HG03159 (cell line): ENCODE measurements at regions not wholly inside any gene's neighbourhood (a gene's known extent, or its start where the extent isn't known, plus 50 kb on each side); places are given as distances from the start of the nearest gene placed in this dataset.

ENCODE experiments used
- ATAC-seq: cut with Tn5 transposase; IDR thresholded peaks from one replicate; pipeline ENCODE4 v1.9.1; 2021; ENCODE audit warnings: mild to moderate bottlenecking, moderate library complexity; ENCODE audit not compliant: unreplicated experiment

GRCh38 chrX:8971116-8971515 lies 62.8 kb downstream of the FAM9B start:
- ATAC-seq: peak; percentile 67

- ATAC-seq: no peak
Observed at GRCh38 chrX:8969378-8969777, 64.5 kb downstream of the FAM9B start.

GRCh38 chrX:8967461-8967860 lies 66.5 kb downstream of the FAM9B start:
- ATAC-seq: no peak

- peak; percentile 63 for ATAC-seq
Observed at GRCh38 chrX:8960957-8961468, 72.9 kb downstream of the FAM9B start.

GRCh38 chrX:8955511-8955910 lies 78.4 kb downstream of the FAM9B start:
- ATAC-seq: no peak

- ATAC-seq: no peak
Observed at GRCh38 chrX:8946563-8946962, 87.4 kb downstream of the FAM9B start.

- no peak for ATAC-seq
Observed at GRCh38 chrX:8939322-8939721, 94.6 kb downstream of the FAM9B start.

DNA sequence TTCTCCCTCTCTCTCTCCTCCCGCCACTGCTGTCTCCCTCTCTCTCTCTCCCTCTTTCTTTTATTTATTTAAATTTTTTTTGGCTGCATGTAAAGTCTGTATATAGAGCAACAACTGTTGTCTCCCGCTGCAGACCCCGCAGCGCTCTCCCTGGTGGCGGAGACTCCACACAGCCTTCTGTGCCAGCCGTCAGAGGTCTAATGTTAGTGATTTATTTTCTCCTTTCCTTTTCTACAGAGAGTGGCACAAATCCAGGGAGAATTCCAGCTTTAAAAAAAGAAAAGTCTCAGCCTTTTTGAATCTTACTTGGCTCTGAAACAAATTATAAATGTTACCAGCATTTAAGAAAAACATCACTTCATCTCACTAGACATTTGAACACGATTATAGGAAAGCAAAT lies 106.2 kb downstream of the FAM9B start:
- no peak for ATAC-seq

DNA sequence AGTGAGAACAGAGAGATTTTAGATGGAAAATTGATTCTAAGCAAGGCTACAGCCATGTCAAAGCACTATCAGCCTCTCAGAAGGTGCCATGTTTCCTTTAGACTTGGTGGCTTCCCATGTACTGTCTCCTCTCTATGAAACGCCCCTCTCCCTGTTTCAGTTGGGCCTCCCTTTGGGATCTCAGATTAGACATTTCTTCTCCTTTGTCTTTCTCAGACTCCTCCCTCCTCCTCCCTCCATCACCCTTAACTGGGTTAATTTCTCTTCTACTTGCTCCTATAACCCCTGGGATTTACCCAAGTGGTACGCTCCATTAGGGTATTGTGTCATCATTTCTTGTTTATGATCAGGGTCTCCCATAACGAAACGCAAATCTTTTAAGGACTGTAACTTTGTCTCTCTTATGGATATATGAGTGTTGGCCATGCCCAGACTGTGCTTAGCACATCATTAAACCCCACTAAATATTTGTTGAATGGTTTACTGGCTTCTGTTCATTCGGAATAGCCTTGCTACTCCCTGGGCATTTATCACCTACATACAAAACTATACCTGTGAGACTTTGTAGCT lies 106.8 kb downstream of the FAM9B start:
- ATAC-seq: no peak

GRCh38 chrX:8921615-8922014 lies 112.3 kb downstream of the FAM9B start:
- ATAC-seq: no peak

DNA sequence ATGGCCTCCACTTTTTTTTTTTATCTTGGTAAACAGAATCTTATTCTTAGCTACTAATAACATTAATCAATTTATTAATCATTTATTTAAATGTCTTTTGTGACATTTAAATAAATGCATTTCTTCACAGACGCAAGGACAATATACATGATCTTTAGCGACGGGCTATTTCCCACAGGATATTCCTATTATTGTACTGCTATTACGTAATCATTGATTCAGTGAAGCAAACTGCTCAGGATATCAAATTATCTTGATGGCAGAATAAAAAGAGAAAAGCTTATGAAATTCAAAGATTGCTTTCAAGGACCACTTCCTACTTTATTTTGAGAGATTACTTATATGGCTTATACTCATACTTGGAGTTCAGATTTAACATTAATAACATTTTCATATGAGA lies 114.1 kb downstream of the FAM9B start:
- ATAC-seq: no peak

GRCh38 chrX:8916697-8917096 lies 115.5 kb upstream of the FAM9A start:
- ATAC-seq: no peak

DNA sequence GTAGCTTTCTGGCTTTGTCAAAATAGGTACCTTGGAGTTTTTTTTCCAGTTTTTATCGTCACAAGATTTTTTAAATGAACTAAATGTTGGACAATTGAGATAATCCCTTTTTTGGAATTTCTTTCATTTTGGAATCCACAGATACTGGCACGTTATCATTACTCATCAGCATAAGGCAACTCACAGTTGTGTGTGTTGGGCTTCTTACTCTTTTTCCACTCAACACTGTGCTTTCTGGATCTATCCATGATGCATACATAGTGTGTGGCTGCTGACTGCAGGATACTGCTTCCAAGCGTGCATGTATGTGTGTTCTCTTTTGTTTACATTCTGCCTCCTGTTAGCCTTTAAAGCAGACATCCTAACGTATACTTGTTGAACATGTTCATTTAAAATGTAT lies 113.5 kb upstream of the FAM9A start:
- no peak for ATAC-seq

GRCh38 chrX:8913655-8914409 lies 112.6 kb upstream of the FAM9A start:
- ATAC-seq: no peak

GRCh38 chrX:8907688-8908087 lies 106.5 kb upstream of the FAM9A start:
- no peak for ATAC-seq

DNA sequence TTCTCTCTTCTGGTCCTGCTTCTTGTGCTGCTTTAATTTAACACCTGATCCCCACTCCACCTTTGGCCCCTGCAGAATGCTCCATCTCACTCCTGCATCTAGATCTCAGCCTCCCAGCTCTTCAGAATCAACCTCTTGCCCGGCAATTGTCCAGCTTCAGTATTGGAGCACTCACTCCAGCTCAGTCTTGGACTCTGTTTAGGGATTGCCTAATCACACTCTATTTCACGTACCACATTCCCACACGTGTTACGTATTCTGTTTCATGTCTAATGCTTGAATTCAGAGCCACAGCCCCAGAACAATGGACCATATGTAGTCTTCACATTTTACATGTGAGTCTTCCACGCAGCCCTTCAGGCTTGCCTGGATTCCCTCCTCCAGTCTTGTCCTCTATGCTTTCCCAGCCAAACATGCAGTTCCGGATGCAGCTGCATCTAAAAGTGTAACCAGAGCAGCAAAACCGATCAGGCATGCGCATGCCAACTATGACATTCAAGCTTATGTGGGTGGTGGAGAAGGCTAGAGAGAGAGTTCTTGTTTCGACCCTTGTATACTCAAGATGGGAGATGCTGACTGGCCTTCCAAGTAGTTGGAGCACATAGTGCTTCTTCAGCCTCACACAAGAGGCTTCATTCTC lies 105.2 kb upstream of the FAM9A start:
- ATAC-seq: no peak

- ATAC-seq: no peak
Observed at GRCh38 chrX:8897259-8897658, 96.1 kb upstream of the FAM9A start.

DNA sequence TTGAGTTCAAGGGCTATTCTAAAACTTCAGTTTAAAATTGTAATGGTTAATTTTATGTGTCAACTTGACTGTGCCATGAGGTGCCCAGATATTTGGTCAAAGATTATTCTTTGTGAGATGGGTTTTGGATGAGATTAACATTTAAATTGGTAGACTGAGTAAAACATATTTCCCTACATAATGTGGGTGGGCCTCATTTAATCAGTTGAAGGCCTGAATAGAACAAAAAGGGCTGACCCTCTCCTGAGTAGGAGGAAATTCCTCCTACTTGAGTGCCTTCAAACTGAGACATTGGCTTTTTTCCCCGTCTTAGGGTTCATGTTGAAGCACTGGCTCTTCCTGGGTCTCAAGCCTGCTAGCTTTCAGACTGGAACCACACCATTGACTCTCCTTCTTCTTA lies 89.6 kb upstream of the FAM9A start:
- no peak for ATAC-seq

DNA sequence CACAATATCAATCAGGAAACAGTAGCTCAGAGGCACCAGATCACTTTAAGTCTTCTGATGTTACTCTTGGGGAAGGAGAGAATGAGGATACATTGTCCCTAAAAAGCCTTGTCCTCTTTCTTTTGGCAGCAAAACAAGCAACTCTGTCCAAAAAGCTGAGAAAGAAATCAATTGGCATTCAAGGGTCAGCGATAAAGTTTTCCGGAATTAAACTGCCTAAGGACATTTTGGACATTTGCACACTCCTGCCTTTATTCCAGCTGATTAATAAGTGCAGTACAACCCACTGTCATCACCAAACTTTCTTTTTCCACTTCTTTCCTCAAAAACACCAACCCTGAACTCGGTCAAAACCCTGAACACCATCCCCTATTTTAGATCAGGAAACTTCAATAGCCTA lies 85.8 kb upstream of the FAM9A start:
- no peak for ATAC-seq

- peak; percentile 73 for ATAC-seq
Observed at GRCh38 chrX:8879750-8880149, 78.6 kb upstream of the FAM9A start.

GRCh38 chrX:8873956-8874355 lies 72.8 kb upstream of the FAM9A start:
- no peak for ATAC-seq

- no peak for ATAC-seq
Observed at GRCh38 chrX:8873102-8873501, 71.9 kb upstream of the FAM9A start.
